ENCODE measurements at regions not wholly inside any gene's neighbourhood (a gene's known extent, or its start where the extent isn't known, plus 50 kb on each side); places are given as distances from the start of the nearest gene placed in this dataset.

GRCh38 chr20:48159145-48160008 lies 374.1 kb upstream of the SULF2 start:
- no peaks in the 10 kb centered on the region for H3K36me3 ChIP-seq
- H3K4me1 ChIP-seq = no peaks in the 10 kb centered on the region
- H3K27ac ChIP-seq = no peak overlapping the region
- no peaks in the 10 kb centered on the region for H3K27me3 ChIP-seq
- ATAC-seq (no peak), DNase-seq (no peak)
- H3K4me3 ChIP-seq = no peak overlapping the region
- TF ChIP-seq POLR2A (IDR thresholded peaks at IDR 0.05) = no peak
- TF ChIP-seq CTCF (IDR thresholded peaks at IDR 0.05) = no peak
- 58% methylated on average over 11 of the region's 11 CpGs for WGBS (ENCODE audit: insufficient coverage, low coverage, low lambda C conversion rate, missing lambda C conversion rate)
- no peaks in the 10 kb centered on the region for H3K9me3 ChIP-seq
- intact Hi-C loops (cut with DNase I) = no loop called here

GRCh38 chr20:48158014-48158413 lies 372.7 kb upstream of the SULF2 start:
- H3K4me3 ChIP-seq = no peak overlapping the region
- ATAC-seq = no peak
- no peak for DNase-seq
- intact Hi-C loops (cut with DNase I) = no loop called here
- no peak overlapping the region for H3K27ac ChIP-seq
- WGBS (ENCODE audit: insufficient coverage, low coverage, low lambda C conversion rate, missing lambda C conversion rate) = 40% methylated on average over 2 of the region's 2 CpGs
- no peaks in the 10 kb centered on the region for H3K27me3 ChIP-seq
- no peaks in the 10 kb centered on the region for H3K9me3 ChIP-seq
- no peaks in the 10 kb centered on the region for H3K4me1 ChIP-seq
- TF ChIP-seq CTCF (IDR thresholded peaks at IDR 0.05) (no peak), POLR2A (IDR thresholded peaks at IDR 0.05) (no peak)
- no peaks in the 10 kb centered on the region for H3K36me3 ChIP-seq

- Histone ChIP-seq H3K9me3 (no peaks in the 10 kb centered on the region), H3K4me3 (no peak overlapping the region), H3K36me3 (no peaks in the 10 kb centered on the region), H3K4me1 (no peaks in the 10 kb centered on the region), H3K27me3 (no peaks in the 10 kb centered on the region), H3K27ac (no peak overlapping the region)
- TF ChIP-seq POLR2A (IDR thresholded peaks at IDR 0.05) (no peak), CTCF (IDR thresholded peaks at IDR 0.05) (no peak)
- no peak for DNase-seq
- no peak for ATAC-seq
- intact Hi-C loops (cut with DNase I) = no loop called here
- 56% methylated on average over 2 of the region's 3 CpGs for WGBS (ENCODE audit: insufficient coverage, low coverage, low lambda C conversion rate, missing lambda C conversion rate)
These were observed 371.8 kb upstream of the SULF2 start for GRCh38 chr20:48156951-48157700.

- no peaks in the 10 kb centered on the region for H3K4me1 ChIP-seq
- H3K9me3 ChIP-seq = no peaks in the 10 kb centered on the region
- no peaks in the 10 kb centered on the region for H3K36me3 ChIP-seq
- DNase-seq = no peak
- TF ChIP-seq POLR2A (IDR thresholded peaks at IDR 0.05) (no peak), CTCF (IDR thresholded peaks at IDR 0.05) (no peak)
- no peak for ATAC-seq
- WGBS (ENCODE audit: insufficient coverage, low coverage, low lambda C conversion rate, missing lambda C conversion rate) = 29% methylated on average over 1 of the region's 2 CpGs
- no peak overlapping the region for H3K4me3 ChIP-seq
- no peaks in the 10 kb centered on the region for H3K27me3 ChIP-seq
- intact Hi-C loops (cut with DNase I) = no loop called here
- no peak overlapping the region for H3K27ac ChIP-seq
These were observed 371.2 kb upstream of the SULF2 start for GRCh38 chr20:48156521-48156920.

Measured in right lobe of liver (tissue), 6 donors.